PC-9 (cell line): ENCODE measurements at regions not wholly inside any gene's neighbourhood (a gene's known extent, or its start where the extent isn't known, plus 50 kb on each side); places are given as distances from the start of the nearest gene placed in this dataset.

ENCODE experiments used
- BruUV-seq: library from RNA; stranded (reverse); fragments of 400-500 nt; replicated peaks from 2 replicates; lab custom pipeline; 2021; lab: Mats Ljungman, UMichigan
- CTCF ChIA-PET: fragments of 300-600 bp; sonication (Branson Sonifier 250); formaldehyde crosslinking; loops from one replicate; lab custom pipeline; 2022; ENCODE audit warnings: antibody characterized with exemption; lab: Charles Lee
- POLR2A ChIA-PET: fragments of 300-600 bp; sonication (Branson Sonifier 250); formaldehyde crosslinking; loops from one replicate; lab custom pipeline; 2022; ENCODE audit warnings: antibody characterized with exemption; ENCODE audit not compliant: unreplicated experiment; lab: Charles Lee
- DNase-seq, 2 experiments: peaks; one replicate each; pipeline versions ENCODE4 v3.0.0 to v3.0.0-alpha.2; 2015 to 2022; ENCODE audit warnings: mixed read lengths in 1 of 2
- H2AFZ ChIP-seq: fragments of 200-600 bp; sonication (generic); 2 replicates; pipeline ENCODE4 v1.8.1; 2017; ENCODE audit warnings: antibody characterized with exemption
- H3F3A ChIP-seq: fragments of 200-600 bp; sonication (generic); 2 replicates; pipeline ENCODE4 v1.8.1; 2017; ENCODE audit warnings: antibody characterized with exemption, mild to moderate bottlenecking, low read depth; ENCODE audit not compliant: insufficient read depth
- H3K27ac ChIP-seq: fragments of 200-600 bp; sonication (generic); 2 replicates; pipeline ENCODE4 v1.6.1; 2016; ENCODE audit warnings: mixed run types
- H3K27me3 ChIP-seq: fragments of 200-600 bp; sonication (generic); 2 replicates; pipeline ENCODE4 v1.6.1; 2016; ENCODE audit warnings: low read depth, mixed run types; ENCODE audit not compliant: insufficient read depth
- H3K36me3 ChIP-seq: fragments of 200-600 bp; sonication (generic); 2 replicates; pipeline ENCODE4 v1.6.1; 2016; ENCODE audit warnings: low read depth, mixed run types
- H3K4me1 ChIP-seq: fragments of 200-600 bp; sonication (generic); replicated peaks from 2 replicates; pipeline ENCODE4 v1.6.1; 2016; ENCODE audit warnings: mixed run types; ENCODE audit not compliant: insufficient read depth
- H3K4me2 ChIP-seq: fragments of 200-600 bp; sonication (generic); 2 replicates; pipeline ENCODE4 v1.6.1; 2017; ENCODE audit warnings: mixed run types
- H3K4me3 ChIP-seq: fragments of 200-600 bp; sonication (generic); 2 replicates; pipeline ENCODE4 v1.6.1; 2016; ENCODE audit warnings: mixed run types
- H3K79me2 ChIP-seq: fragments of 200-600 bp; sonication (generic); 2 replicates; pipeline ENCODE4 v1.6.1; 2017; ENCODE audit warnings: low read depth, mixed run types
- H3K9me2 ChIP-seq: fragments of 200-600 bp; sonication (generic); 2 replicates; pipeline ENCODE4 v1.8.1; 2017; ENCODE audit warnings: mild to moderate bottlenecking; ENCODE audit not compliant: insufficient read depth
- H3K9me3 ChIP-seq: fragments of 200-600 bp; sonication (generic); 2 replicates; pipeline ENCODE4 v1.8.1; 2016; ENCODE audit warnings: low read depth; ENCODE audit not compliant: insufficient read depth
- H4K20me1 ChIP-seq: fragments of 200-600 bp; sonication (generic); 2 replicates; pipeline ENCODE4 v1.8.1; 2017; ENCODE audit not compliant: insufficient read depth
- EZH2 ChIP-seq: fragments of 200-600 bp; sonication (generic); IDR thresholded peaks from 2 replicates; pipeline ENCODE4 v1.8.0; 2017; ENCODE audit warnings: antibody characterized with exemption, low read depth
- intact Hi-C: fragments of 100-400 bp; cut with micrococcal nuclease; formaldehyde crosslinking; loops from one replicate; pipeline ENCODE4 v1.10.0; 2022; ENCODE audit not compliant: unreplicated experiment
- TF ChIP-seq, protein P1 (sequence below): fragments of 200-600 bp; sonication (generic); conservative IDR thresholded peaks from 2 replicates; pipeline ENCODE4 v1.6.1; 2017; ENCODE audit warnings: mixed run types, antibody characterized with exemption, mild to moderate bottlenecking, moderate library complexity

DNA sequence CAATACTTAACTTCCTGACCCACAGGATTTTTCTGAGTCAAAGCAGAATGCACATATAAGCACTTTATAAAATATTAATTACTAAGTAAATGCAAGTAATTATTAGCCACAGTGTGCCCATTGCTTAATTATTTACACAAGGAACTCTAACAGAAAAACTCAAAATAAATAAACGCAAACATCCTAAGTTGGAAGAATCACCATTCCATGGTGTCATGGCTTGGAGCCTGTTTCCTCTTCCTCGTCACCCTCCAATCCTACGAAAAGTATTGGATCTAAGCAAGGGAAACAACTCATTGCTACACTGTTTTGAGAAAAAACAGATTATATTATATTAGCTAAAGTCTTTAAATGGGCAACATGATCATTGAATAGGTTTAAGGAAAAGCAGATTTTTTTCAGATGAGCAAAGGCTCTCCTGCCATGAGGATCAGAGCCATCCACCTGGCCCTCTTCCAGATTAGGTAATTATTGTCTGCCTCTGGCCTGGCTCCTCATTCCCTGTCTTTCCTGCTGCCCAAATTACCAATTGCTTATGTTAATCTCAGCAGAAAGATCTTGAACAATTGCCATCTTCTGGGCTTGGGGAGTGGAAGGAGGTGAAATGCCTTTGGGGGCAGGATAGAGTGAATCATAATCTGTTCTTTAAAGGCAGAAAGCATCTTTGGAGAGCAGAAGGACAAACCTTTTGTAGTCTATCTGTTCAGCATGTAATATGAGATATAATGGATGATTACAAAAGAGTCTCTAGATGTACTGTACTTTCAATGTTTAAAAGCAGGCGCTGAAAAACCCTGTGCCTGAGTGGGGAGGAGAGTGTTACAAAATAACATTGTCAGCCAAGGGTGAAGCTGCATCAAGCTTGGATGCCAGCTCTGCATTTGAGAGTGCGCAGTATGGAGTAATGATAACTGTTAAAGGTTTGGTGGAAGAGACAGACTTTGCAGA is 121.2 kb downstream of the DUSP10 start:
- no peak overlapping the region for H3K4me3 ChIP-seq
- no TSS peak for BruUV-seq
- POLR2A ChIA-PET = no interaction called here
- TF ChIP-seq EZH2 = no peak
- TF ChIP-seq, protein P1, sequence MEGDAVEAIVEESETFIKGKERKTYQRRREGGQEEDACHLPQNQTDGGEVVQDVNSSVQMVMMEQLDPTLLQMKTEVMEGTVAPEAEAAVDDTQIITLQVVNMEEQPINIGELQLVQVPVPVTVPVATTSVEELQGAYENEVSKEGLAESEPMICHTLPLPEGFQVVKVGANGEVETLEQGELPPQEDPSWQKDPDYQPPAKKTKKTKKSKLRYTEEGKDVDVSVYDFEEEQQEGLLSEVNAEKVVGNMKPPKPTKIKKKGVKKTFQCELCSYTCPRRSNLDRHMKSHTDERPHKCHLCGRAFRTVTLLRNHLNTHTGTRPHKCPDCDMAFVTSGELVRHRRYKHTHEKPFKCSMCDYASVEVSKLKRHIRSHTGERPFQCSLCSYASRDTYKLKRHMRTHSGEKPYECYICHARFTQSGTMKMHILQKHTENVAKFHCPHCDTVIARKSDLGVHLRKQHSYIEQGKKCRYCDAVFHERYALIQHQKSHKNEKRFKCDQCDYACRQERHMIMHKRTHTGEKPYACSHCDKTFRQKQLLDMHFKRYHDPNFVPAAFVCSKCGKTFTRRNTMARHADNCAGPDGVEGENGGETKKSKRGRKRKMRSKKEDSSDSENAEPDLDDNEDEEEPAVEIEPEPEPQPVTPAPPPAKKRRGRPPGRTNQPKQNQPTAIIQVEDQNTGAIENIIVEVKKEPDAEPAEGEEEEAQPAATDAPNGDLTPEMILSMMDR = no peak
- no peaks in the 10 kb centered on the region for H3K36me3 ChIP-seq
- no peaks in the 10 kb centered on the region for H3K9me3 ChIP-seq
- H2AFZ ChIP-seq = no peak overlapping the region
- H3K4me1 ChIP-seq = peaks cover 10% of the 10 kb centered on the region; the same call in 1 of the 2 replicates
- H3K9me2 ChIP-seq = no peaks in the 10 kb centered on the region
- H3K27ac ChIP-seq = no peak overlapping the region
- H3F3A ChIP-seq = no peaks in the 10 kb centered on the region
- H4K20me1 ChIP-seq = no peaks in the 10 kb centered on the region
- CTCF ChIA-PET = no interaction called here
- no peak for DNase-seq
- no peak overlapping the region for H3K4me2 ChIP-seq
- no peaks in the 10 kb centered on the region for H3K27me3 ChIP-seq
- H3K79me2 ChIP-seq = no peaks in the 10 kb centered on the region
- intact Hi-C loops = no loop called here

DNA sequence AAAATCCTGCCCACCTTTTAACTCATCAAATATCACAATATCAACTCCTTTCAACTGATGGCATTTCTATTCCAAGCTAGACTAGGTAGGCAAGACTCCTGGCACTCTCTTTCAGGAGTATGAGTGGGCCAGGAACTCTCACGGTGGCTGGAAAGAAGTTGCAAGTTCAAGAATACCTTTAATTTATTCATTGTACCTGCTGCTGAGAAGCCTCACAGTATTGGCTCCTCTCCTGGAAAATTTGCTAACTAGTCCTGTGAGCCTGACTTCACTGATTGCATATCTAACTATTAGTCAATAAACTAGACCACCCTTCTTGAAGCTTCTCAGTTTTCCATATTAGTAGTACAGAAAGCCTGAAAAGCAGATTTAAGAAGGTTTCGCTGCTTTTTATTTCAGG is 120.2 kb downstream of the DUSP10 start:
- intact Hi-C loops = no loop called here

DNA sequence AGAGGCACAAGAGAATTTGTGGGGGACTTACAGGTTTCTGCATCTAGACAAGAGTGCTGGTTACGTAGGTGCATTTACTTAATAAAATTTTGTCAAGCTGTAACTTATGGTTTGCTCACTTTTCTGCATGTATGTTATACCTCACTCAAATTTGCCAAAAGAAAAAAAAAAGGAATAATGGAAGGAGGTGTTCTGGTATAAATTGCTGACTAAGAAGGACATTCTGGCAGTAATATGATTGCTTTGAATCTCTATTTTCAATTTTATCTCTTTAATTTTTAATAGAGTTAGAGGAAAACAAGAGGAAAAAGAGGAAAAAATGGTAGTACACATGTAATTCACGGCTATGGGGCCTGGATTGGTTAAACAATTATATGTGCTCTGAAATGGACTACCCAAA is 119.5 kb downstream of the DUSP10 start:
- Histone ChIP-seq H3K79me2 (no peaks in the 10 kb centered on the region), H3K36me3 (no peaks in the 10 kb centered on the region), H3K4me1 (peaks cover 10% of the 10 kb centered on the region; the same call in 1 of the 2 replicates), H3K9me3 (0 out of 2 replicates have a peak, but pooled peaks cover 3% of the 10 kb centered on the region), H3F3A (no peaks in the 10 kb centered on the region), H2AFZ (no peak overlapping the region), H3K4me3 (no peak overlapping the region), H4K20me1 (no peaks in the 10 kb centered on the region), H3K27ac (no peak overlapping the region), H3K9me2 (no peaks in the 10 kb centered on the region; the same call in 1 of the 2 replicates), H3K4me2 (no peak overlapping the region), H3K27me3 (no peaks in the 10 kb centered on the region)
- BruUV-seq = no TSS peak
- ChIA-PET CTCF (no interaction called here), POLR2A (no interaction called here)
- TF ChIP-seq, protein P1 = no peak
- TF ChIP-seq EZH2 = no peak
- no peak for DNase-seq
- intact Hi-C loops = no loop called here

More for the DNA sequence above, 120.2 kb downstream of the DUSP10 start:
- no peak overlapping the region for H3K4me3 ChIP-seq
- peaks cover 10% of the 10 kb centered on the region; the same call in 1 of the 2 replicates for H3K4me1 ChIP-seq
- no peaks in the 10 kb centered on the region for H3K36me3 ChIP-seq
- H3K4me2 ChIP-seq = no peak overlapping the region
- H3K9me2 ChIP-seq = no peaks in the 10 kb centered on the region; the same call in 1 of the 2 replicates
- ChIA-PET CTCF (no interaction called here), POLR2A (no interaction called here)
- no peaks in the 10 kb centered on the region for H3F3A ChIP-seq
- H2AFZ ChIP-seq = no peak overlapping the region
- no peak for DNase-seq
- no peak overlapping the region for H3K27ac ChIP-seq
- no peaks in the 10 kb centered on the region for H3K79me2 ChIP-seq
- BruUV-seq = no TSS peak
- H3K9me3 ChIP-seq = 0 out of 2 replicates have a peak, but pooled peaks cover 1% of the 10 kb centered on the region
- TF ChIP-seq EZH2 = no peak
- TF ChIP-seq, protein P1 = no peak
- H3K27me3 ChIP-seq = no peaks in the 10 kb centered on the region
- H4K20me1 ChIP-seq = no peaks in the 10 kb centered on the region
